Lung (tissue), 11 donors: ENCODE measurements at regions not wholly inside any gene's neighbourhood (a gene's known extent, or its start where the extent isn't known, plus 50 kb on each side); places are given as distances from the start of the nearest gene placed in this dataset.

Experiments used
- ATAC-seq: fragments of 200-7000 bp; cut with Tn5 transposase; one replicate; pipeline ENCODE4 v1.9.1; 2020; ENCODE audit warnings: moderate number of reproducible peaks; ENCODE audit not compliant: insufficient read depth, low FRiP score
- DNase-seq, 3 donors: peaks; one replicate each; pipeline ENCODE4 v3.0.0-alpha.2; 2013 to 2017
- H3K27ac ChIP-seq, 2 donors: one replicate each; pipeline ENCODE4 v1.5.1; 2013; ENCODE audit warnings: mild to moderate bottlenecking in 2 of 2, moderate library complexity in 2 of 2, control low read depth in 1 of 2, inconsistent platforms in 1 of 2, low read depth in 1 of 2, low read length in 1 of 2
- H3K27me3 ChIP-seq, 3 donors: one replicate each; pipeline ENCODE4 v1.5.1; 2013; ENCODE audit warnings: low read length in 2 of 3; ENCODE audit not compliant: control insufficient read depth in 3 of 3, insufficient read depth in 3 of 3
- H3K36me3 ChIP-seq, 4 donors: one replicate each; pipeline ENCODE4 v1.5.1; 2013; ENCODE audit warnings: low read length in 4 of 4, mild to moderate bottlenecking in 1 of 4, moderate library complexity in 1 of 4; ENCODE audit not compliant: control insufficient read depth in 4 of 4, insufficient read depth in 4 of 4
- H3K4me1 ChIP-seq, 5 donors: one replicate each; pipeline ENCODE4 v1.5.1; 2013; ENCODE audit warnings: low read length in 5 of 5, mild to moderate bottlenecking in 2 of 5, moderate library complexity in 1 of 5; ENCODE audit not compliant: control insufficient read depth in 5 of 5, insufficient read depth in 5 of 5
- H3K4me3 ChIP-seq: one replicate; pipeline ENCODE4 v1.5.1; 2013; ENCODE audit warnings: mild to moderate bottlenecking, control low read depth, moderate library complexity
- H3K9ac ChIP-seq, 2 donors: one replicate each; pipeline ENCODE4 v1.5.1; 2013; ENCODE audit warnings: low read length in 2 of 2, control low read depth in 1 of 2; ENCODE audit not compliant: insufficient read depth in 1 of 2
- H3K9me3 ChIP-seq, 4 donors: one replicate each; pipeline ENCODE4 v1.5.1; 2013; ENCODE audit warnings: low read length in 3 of 4, mild to moderate bottlenecking in 1 of 4, moderate library complexity in 1 of 4; ENCODE audit not compliant: control insufficient read depth in 4 of 4, insufficient read depth in 3 of 4
- CTCF ChIP-seq: IDR thresholded peaks from 2 replicates; pipeline ENCODE4 v1.5.1; 2012; ENCODE audit warnings: mild to moderate bottlenecking; ENCODE audit errors: control extremely low read depth, extremely low read depth
- WGBS, 2 donors: extraction: QIAGEN DNeasy Blood & Tissue Kit; methylation state at CpG; one replicate each; pipeline ENCODE4 v1.1.7; 2013; 5-methylcytosine and 5-hydroxymethylcytosine counted together
- donor health status: control.
- donor health status: control.
- donor health status: Bipolar disorder and iron deficiency.
- donor health status: healthy.
- donor health status: DM: yes; HTN: yes; CAD: no.

DNA sequence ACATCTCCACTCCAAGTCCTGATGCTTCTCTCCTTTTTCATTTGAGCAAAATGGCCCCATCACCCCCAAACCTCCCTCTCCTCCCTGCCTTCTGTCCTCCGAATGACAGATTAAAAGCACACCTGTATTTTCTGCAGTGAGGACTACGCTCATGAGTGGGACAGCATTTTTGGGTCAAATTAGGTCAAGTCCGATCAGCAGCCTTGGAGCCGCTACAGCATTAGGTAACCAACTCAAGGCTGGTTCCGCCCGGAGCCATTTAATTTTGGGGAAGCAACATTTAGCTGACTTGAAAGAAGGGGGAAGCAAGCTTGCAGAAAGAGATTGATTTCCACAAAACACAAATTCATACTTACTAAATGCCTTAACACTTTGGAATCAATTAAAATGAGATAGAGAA, 324.1 kb upstream of the CDH5 start:
- ATAC-seq: no peak
- DNase-seq: no peak
- WGBS, 2 donors: 77 to 84% methylated on average over 6 of the region's 6 CpGs
- H3K27me3 ChIP-seq: no peaks in the 10 kb centered on the region
- H3K4me3 ChIP-seq: no peak overlapping the region
- no peak overlapping the region for H3K27ac ChIP-seq
- peaks cover 0 to 10% (median 2%) of the 10 kb centered on the region in 5 donors for H3K4me1 ChIP-seq
- no peak for TF ChIP-seq CTCF
- H3K9me3 ChIP-seq: peaks cover 0 to 2% (median 0%) of the 10 kb centered on the region in 4 donors
- no peak overlapping the region for H3K9ac ChIP-seq
- no peaks in the 10 kb centered on the region for H3K36me3 ChIP-seq

DNA sequence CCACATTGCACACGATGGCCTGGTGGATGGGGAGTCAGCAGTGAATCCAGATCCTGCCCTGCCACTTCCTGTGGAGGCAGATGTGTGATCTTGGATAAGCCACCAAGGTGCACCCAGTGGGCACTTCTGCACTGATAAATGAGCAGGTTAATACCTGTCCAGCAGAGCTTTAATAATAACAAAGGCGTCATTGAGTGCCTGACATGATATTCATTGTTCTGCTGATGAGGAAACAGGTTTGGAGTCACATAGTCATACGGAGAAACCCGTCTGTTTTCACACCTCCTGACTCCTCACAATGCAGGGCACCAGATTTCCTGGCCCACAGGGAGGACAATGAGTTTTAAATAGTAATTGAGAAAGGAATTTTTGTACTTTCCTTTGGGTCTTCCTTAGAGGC, 324.6 kb upstream of the CDH5 start:
- H3K4me3 ChIP-seq: no peak overlapping the region
- H3K27me3 ChIP-seq: no peaks in the 10 kb centered on the region
- 47 to 61% methylated on average over 4 of the region's 4 CpGs for WGBS, 2 donors
- ATAC-seq (no peak), DNase-seq (no peak)
- H3K36me3 ChIP-seq: no peaks in the 10 kb centered on the region
- TF ChIP-seq CTCF: no peak
- H3K4me1 ChIP-seq: peaks cover 0 to 14% (median 6%) of the 10 kb centered on the region in 5 donors
- H3K9me3 ChIP-seq: peaks cover 0 to 2% (median 0%) of the 10 kb centered on the region in 4 donors
- H3K27ac ChIP-seq: no peak overlapping the region
- H3K9ac ChIP-seq: no peak overlapping the region

- H3K4me1 ChIP-seq: peaks cover 6 to 19% (median 13%) of the 10 kb centered on the region in 5 donors
- WGBS, 2 donors: 74 to 84% methylated on average over 4 of the region's 4 CpGs
- H3K9me3 ChIP-seq: no peaks in the 10 kb centered on the region
- H3K27ac ChIP-seq: no peak overlapping the region
- no peak overlapping the region for H3K9ac ChIP-seq
- no peak for ATAC-seq
- no peaks in the 10 kb centered on the region for H3K36me3 ChIP-seq
- DNase-seq: no peak
- no peak overlapping the region for H3K4me3 ChIP-seq
- no peaks in the 10 kb centered on the region for H3K27me3 ChIP-seq
- no peak for TF ChIP-seq CTCF
Observed at GRCh38 chr16:66039793-66040192, 326.7 kb upstream of the CDH5 start.
